Hindlimb muscle (tissue), 1 donor: ENCODE measurements at regions not wholly inside any gene's neighbourhood (a gene's known extent, or its start where the extent isn't known, plus 50 kb on each side); places are given as distances from the start of the nearest gene placed in this dataset.
"Not testable (repeated sequence)": the region's sequence is repeated elsewhere in the genome, so short reads cannot be mapped to it uniquely, and the experiment has no call there.

Experiments
- DNase-seq: peaks from one replicate; pipeline ENCODE4 v3.0.0-alpha.2; 2013

DNA sequence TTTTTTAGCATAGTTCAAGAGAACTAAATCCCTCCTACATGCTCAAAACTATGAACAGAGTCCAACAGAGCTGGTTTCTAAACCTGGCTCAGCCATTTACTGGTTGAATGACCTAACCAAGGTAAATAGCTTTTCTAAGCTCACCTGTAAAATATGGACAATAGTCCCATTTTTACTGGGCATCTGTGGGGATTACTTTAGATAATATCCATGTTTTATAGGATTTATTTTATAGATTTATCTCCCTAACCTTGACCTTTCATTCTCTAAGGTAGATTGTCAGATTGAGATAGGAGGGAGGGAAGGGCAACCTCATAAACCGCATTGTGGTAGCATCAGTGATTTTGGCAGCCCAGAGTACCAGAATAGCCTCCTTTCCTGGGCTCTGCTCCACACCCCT, 178.5 kb upstream of the TOX3 start:
- no peak for DNase-seq

DNA sequence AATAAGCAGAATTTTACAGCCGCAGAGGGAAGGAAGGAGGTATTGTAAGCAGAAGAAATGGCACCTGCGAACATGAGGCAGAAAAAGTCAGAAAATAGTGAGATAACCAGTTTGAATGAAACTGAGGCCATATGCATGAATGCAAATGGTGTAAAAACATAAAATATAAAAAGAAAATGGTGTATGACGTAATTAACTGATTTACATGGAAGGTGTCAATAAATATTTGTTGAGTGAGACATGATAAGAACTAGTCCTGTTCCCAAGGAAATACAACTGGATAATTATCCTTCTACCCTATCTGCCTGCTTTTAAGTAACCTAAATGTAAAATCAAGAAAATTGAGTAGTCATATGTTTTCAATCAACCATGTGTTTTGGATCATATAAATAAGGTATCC, 178.1 kb upstream of the TOX3 start:
- DNase-seq, result no peak

DNA sequence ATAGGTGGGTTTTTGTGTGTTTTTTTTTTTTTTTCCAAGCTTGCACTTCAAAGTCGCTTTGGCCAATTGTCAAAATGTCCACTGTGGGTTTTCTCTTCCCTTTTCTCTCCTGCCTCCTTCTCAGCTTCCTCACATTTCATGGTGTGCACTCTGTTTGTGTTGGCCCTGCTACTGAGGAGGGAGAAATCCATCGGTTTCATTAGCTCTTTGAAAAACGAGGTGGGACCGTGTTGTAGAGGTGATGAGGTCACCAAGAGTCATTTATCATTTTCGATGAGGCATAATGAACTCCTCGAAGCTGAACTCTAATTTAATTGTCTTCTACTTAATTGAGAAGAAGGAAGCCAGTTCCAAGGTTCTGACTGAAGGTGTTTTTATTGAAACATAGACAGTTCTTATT, 174.4 kb upstream of the TOX3 start:
- DNase-seq, result no peak

DNA sequence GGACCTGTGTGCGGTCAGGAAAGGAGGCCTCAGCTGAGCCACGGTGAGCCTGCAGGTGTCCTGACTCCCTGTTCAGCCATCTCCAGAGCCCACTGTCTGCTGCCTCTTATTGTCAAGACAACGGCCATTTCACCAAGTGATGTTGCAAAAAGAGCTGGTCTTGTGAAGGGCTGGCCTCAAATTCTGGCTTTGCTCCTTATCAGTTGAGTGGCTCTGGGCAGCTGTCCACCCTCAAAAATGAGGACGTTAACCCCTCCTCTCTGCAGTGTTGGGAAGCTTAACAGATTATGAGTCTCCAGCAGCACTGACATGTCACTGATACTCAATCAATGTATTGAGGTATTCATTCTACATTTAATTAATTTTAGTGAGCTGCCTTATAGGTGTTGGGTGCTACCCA, 171.1 kb upstream of the TOX3 start:
- no peak for DNase-seq

DNA sequence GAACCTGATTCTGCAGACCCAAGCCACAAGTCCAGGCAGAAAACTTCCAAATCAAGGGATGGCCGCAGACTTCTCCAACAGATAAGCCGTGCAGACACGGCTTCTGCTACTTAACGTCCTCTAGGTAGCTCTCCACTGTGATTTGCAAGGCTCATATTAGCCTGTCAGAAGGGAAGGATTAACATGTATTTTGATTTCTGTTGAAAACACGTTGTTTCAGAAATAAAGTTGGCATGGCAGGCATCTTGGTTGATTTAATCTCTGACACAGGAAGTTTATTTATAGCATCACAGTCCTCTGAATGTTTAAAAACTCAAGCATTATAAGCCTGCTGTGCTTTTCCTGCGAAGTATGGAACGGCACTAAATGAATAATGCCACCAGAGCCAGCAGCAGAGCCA, 166.8 kb upstream of the TOX3 start:
- DNase-seq, result no peak

DNA sequence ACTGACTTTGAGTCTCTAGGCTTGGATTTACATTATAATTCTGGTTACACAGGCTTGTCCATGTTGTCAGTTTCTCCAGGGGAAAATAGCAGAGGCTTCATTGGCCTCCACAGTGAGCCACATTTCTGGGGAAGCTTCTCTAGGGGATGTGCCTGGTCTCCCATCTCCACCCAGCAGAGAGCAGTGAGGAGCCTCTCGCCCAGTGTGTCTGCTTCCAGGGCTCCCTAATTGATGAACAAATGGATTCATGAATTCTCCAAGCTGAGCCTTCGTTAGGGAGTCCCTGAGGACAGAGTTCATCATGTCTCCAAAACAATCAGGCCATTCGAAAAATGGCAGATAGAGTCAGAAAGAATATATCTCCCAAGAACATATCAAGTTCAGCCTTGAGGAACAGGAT, 162.4 kb upstream of the TOX3 start:
- no peak for DNase-seq

DNA sequence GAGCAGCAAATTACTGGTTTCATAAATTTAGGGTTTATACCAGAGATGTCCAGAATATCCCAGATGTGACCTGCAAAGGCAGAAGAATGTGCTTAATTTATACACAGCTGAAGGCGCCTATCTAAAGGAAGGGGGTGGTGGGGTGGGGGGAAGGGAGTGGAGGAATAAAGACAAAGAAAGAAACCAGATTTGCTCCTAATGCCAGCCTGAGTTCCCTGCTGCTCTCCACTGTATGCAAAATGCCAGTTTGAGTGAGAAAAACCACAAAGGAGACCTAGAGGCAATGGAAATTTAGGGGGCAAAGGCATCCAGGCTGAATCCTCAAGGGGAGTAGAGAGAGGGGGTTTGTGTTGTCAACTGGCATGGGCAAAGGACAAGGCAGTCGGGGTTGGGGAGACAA, 161.5 kb upstream of the TOX3 start:
- no peak for DNase-seq

DNA sequence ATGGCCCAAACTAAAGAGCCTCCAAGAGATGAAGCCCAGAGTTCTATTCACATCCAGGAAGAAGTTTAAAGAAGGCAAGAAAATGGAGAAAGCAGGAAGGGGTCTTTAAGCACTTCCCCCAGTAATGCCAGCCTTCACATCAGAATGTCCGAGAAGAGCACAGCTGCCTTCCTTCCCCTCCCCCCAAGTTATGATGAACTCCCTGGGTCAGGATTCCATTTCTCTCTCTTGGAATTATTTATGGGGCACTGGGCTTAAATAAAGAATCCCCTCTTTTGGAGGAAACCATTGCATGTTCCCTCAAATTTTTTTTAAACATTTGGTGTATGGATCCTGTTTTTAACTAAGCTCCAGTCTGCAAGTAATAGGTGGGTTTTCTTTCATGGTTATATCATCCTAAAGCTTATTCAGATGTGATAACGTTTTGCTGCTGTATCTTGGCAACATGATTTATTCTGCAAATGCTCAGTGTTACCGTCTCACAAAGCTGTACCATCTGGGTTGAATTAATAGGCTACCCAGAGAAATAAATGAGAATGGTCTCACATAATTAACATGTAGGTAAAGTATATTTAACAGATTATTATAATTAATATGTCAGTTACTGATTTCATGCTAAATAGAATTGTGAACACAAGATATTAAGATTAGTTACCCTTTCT, 160.9 kb upstream of the TOX3 start:
- DNase-seq, result no peak

DNA sequence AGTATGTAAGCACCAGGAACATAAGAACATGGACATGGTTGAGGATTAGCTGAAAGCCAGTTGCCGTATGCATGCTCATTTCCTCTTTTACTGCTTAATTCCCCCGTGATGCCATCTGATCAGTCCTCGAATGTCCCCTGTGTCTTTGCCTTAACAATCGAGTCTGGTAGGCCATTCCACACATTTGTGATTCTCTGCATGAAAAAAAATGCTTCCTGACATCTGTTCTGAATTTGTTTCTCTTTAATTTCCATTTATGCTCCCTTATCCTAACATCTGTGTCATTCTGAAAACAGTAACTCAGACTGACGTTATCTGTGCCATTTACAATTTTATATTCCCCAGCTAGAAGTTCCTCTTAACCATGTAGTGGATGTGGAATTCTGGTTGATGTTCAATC, 158.2 kb upstream of the TOX3 start:
- DNase-seq, result peak; percentile 2

DNA sequence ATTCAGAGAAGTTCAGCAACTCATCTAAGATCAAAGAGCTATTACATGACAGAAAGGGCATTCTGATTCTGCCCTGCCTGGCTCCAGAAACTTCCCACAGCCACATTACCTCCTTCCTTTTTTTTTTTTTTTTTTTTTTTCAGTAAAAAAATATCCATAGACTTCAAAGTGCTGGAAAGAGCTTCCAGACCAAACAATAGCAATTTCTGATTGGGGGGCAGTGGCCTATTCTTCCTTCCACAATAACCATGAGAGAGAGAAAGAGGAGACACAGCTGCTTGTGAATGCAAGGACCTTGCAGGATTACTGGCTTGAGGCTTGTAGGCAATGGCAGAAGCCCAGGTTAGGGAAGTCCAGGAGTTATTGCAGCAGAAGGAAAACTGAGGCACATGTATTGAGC, 151.0 kb upstream of the TOX3 start:
- no peak for DNase-seq

DNA sequence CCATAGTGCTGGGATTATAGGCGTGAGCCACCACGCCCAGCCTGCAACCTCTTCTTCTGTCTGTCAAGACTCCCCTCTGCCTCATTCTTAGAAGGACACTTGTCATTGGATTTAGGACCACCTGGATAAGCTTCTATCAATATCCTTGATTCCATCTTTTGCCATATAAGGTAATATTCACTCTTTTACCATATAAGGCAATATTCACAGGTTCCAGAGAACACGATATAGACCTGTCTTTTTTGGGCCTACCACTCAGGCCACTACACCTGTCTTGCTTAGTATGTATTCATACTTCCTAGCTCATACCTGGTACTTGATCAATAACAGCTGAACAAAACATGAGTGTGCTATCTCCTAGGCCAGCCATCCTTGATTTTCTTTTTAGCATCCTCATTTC, 149.2 kb upstream of the TOX3 start:
- no peak for DNase-seq

DNA sequence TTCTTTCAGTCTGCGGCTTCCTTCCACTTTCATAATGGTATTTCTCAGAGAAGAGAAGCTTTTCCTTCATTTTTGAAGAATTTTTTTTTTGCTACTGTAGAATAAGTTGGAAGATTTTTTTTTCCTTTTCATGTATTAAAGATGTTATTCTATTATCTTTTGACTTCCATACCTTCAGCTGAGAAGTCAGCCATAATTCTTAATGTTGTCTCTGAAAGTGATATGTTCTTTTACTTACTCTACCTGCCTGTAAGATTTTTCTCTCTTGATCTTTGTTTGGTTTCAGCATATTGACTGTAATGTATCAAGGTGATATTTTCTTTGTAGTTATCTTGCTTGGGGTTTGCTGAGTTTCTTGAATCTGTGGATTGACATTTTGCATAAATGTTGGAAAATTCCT, 143.5 kb upstream of the TOX3 start:
- no peak for DNase-seq

DNA sequence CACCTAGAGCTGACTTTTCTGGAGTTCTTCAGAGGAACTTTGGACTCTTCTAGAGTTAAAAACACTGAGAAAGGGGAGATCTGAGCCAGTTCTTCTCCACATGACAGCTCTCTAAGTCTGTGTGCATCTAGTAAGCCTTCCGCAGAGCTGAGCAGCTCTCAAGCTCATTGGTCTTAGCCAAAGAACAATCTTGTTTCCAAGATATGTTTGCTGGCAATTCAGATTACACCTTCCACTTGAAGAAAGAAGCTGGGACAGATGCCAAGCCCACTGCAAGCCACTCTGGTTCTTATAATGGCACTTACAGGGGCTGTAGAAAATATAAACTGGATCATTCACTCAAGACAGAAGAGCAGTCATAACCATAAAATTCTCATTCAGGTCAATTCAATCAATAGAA, 134.1 kb upstream of the TOX3 start:
- DNase-seq, result no peak

DNA sequence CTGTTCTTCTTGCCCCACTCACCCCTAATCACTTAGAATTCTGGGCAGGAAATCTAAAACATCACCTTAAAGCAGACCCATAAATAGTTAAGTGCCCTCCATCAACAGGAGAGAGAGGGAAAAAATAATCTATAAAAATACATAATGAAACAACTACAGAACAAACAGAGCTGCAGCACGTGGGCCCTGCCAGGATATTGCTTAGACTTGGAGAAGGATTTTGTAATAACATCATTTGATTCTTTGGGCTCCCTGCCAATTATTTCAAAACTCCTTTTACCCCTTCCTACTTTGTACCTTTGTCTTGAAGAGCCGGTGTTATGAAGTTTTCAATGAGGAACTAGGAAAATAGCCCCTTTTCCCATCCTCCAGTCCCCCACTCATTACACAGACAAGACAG, 130.6 kb upstream of the TOX3 start:
- DNase-seq, result no peak

DNA sequence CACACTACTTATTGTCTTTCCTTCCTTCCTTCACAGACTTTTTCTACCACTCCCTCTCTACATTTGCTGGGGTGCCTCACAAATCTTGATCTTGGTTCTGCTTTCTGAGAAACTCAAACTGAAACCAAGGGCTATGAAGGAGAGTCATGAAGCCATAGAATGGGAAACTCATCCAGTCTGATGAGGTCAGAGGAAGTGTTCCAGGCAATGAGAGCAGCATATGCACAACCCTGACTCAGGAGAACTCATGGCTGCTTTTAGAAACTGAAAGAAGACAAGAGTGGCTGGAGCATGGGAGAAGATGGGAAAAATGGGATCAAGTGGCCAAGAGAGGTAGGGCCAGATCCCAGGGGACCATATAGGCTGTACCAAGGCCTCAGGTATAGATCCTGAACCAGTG, 130.0 kb upstream of the TOX3 start:
- DNase-seq, result no peak

DNA sequence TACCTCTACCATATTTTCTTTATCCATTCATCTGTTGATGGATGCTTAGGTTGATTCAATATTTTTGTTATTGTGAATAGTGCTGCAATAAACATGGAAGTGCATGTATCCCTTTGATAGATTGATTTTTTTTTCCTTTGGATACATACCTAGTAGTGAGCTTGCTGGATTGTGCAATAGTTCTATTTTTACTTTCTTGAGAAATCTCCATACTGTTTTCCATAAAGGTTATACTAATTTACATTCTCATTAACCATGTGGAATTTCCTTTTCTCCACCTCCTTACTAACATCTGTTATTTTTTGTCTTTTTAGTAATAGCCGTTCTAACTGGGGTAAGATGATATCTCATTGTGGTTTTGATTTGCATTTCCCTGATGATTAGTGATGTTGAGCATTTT, 124.6 kb upstream of the TOX3 start:
- DNase-seq, result no peak

DNA sequence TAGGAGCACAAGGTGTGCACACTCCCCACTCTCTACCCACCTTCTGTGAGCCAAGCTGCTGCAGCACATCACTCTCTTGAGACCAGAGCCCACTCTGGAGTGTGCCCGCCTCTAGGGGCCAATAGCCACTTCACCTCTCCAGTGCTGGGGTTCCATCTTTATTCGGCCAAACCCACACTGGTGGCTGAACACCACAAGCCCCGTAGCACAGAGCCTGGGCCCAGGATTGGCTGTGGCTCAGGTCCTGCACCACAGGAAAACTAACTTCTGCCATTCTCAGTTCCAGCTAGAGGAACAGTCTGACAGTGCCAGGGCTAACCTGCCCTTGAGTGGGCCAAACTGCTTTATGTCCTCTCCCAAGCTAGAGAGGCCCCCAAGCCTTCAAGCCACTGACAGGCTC, 111.0 kb upstream of the TOX3 start:
- no peak for DNase-seq

DNA sequence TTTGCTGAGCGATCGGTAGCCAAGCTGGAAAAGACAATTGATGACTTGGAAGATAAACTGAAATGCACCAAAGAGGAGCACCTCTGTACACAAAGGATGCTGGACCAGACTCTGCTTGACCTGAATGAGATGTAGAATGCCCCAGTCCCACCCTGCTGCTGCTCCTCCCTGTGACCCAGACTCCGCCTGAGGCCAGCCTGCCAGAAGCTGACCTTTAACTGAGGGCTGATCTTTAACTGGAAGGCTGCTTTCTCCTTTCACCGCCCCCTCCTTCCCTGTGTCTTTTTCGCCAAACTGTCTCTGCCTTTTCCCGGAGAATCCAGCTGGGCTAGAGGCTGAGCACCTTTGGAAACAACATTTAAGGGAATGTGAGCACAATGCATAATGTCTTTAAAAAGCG, 109.0 kb upstream of the TOX3 start:
- DNase-seq, result not testable (repeated sequence)

DNA sequence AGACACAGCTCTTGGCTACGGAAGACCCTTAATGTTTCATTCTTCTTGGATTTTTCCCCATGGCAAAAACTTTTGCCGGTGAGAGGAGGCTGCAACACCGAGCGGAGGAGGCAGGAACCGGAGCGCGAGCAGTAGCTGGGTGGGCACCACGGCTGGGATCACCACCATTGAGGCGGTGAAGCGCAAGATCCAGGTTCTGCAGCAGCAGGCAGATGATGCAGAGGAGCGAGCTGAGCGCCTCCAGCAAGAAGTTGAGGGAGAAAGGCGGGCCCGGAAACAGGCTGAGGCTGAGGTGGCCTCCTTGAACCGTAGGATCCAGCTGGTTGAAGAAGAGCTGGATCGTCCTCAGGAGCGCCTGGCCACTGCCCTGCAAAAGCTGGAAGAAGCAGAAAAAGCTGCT, 108.2 kb upstream of the TOX3 start:
- not testable (repeated sequence) for DNase-seq

DNA sequence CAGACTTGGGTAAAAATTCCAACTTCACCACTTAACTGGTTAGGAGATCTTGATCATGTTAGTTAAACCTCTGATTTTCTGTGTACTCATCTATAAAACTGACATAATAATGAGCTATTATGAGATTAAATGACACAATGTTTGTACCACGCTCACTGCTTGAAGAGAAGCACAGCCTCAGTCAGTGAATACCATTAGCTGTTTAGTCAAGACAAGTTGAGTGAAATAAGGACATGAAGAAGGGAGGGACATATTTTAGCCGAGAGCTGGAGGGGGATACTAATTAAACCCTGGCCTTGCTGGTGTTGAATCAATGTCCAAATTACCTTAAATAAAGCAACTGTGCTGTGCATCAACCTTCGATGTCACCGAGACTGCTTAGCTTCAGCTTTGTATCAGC, 105.1 kb upstream of the TOX3 start:
- DNase-seq, result no peak

DNA sequence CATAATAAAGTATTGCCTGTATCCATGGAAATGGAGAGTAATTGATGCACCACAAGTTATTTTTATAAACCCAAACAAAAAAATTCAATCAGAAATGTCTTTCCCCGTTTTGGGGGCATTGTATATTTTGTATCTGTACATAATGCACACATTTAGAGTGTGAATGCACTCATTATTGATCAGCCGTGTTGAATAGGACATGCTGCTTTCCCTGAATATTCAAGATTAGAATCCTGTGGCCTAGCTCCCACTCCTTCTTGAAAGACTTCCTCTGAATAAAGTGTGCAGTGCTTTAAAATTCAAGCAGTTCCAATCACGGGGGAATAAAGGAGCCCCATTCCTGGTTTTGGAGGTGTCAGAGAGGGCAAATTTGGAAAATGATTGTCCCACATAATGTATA, 103.8 kb upstream of the TOX3 start:
- no peak for DNase-seq

DNA sequence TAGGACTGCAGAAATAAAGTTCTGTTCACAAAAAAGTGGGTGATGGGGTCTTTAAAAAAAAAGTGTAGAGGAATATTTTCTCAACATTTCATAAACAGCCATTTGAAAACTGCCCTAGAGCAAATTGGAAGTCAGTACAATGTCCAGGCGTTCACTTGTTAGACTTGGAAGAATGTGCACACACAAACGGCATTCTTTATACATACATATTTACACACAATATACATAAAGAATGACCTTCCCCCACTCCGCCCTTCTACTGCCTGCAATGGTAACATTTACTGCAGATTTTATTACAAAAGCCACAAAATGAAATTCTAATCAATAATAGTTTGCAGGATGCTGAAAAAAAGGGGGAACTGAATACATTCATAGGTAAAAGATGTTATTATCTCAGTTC, 103.4 kb upstream of the TOX3 start:
- no peak for DNase-seq

DNA sequence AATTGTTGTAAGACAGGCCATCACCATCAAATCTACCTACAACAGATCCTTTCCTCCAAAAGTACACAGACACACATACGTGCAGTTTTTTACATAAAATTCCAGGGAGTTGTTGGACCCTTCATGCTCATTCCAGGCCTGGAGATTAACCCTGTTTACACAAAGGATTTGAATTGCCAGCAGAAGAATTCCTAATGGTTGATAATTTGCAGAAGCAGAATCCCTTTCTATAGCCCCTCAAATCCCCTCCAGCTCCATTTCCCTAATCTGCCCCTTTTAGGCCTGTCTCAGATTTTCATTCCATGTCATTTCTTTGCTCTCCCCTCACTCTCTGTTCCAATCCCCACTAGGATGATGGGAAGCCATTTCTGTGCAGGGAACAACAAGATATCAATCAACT, 102.9 kb upstream of the TOX3 start:
- no peak for DNase-seq

DNA sequence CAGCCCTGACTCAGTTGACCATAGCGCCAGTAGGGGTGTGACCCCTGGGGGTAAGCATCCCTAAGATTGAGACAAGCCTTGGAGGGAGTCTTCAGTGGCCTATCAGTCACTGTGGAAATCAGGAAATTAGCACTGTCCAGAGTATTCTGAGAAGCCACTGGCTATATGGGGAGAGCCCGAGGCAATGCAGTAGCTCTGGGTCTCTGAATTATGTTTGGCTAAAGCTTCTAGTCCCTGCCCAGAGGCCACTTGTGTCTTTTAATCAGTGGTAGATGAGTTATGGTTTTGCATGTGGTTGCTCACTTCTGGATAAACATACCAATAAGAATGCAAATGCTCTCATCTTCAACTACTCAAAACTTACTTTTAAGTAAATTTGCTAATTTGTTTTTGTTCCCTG, 100.6 kb upstream of the TOX3 start:
- DNase-seq, result no peak

DNA sequence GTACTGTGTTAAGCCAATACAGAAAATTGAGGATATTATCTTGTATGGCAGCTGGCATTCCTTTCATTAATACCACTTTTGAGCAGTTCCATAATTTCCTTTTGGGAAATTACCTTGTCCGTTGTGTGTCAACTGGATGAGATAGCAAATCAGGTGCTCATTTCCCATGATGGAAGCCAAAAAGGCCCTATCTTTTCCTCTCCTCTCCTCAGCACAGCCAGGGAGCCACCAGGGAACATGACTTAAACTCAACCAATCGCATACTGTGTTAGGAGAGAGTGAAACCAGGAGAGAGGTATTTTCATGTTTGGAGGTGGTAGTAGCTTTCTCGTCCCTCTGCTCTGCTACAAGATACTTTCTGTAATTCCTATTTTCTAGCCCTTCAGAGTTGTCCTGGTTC, 96.1 kb upstream of the TOX3 start:
- DNase-seq, result no peak

DNA sequence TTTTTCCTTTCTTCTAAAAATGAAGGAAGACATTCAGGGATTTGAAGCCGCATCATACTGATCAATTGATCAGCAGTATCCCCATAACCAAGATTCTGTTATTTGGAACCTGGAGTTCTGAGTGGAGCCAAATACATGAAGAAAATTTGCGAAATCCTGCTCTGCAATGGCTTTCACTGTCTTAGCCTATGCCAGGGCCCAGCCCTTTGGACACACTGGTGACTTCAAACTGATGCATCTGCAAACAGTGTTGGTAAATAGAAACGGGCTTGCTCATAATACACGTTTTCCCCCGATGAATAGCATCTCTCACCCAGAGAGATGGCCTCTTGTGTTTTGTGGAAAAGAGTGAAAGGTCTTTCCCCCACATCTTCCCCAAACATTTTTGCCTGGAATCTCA, 87.6 kb upstream of the TOX3 start:
- no peak for DNase-seq
